Activated T-cell treated with anti-CD3 and anti-CD28 coated beads, Interleukin-2, amount 50 U/mL, for 24 hours (primary cell): ENCODE measurements at regions not wholly inside any gene's neighbourhood (a gene's known extent, or its start where the extent isn't known, plus 50 kb on each side); places are given as distances from the start of the nearest gene placed in this dataset.
"Not testable (repeated sequence)": the region's sequence is repeated elsewhere in the genome, so short reads cannot be mapped to it uniquely, and the experiment has no call there.

ENCODE experiments used
- DNase-seq: peaks from one replicate; pipeline ENCODE4 v3.0.0-alpha.2; 2020
- H3K27ac Mint-ChIP-seq: 2 replicates; pipeline ENCODE4 v1.8.0; 2020; ENCODE audit warnings: mild to moderate bottlenecking, mixed read lengths
- H3K27me3 Mint-ChIP-seq: 2 replicates; pipeline ENCODE4 v1.8.0; 2020; ENCODE audit warnings: mixed read lengths
- H3K36me3 Mint-ChIP-seq: 2 replicates; pipeline ENCODE4 v1.8.0; 2020; ENCODE audit warnings: low read depth, mixed read lengths
- H3K4me1 Mint-ChIP-seq: 2 replicates; pipeline ENCODE4 v1.8.0; 2020; ENCODE audit warnings: low read depth, mixed read lengths
- H3K4me3 Mint-ChIP-seq: 2 replicates; pipeline ENCODE4 v1.8.0; 2020; ENCODE audit warnings: mild to moderate bottlenecking, moderate library complexity, mixed read lengths
- H3K9me3 Mint-ChIP-seq: 2 replicates; pipeline ENCODE4 v1.8.0; 2020; ENCODE audit warnings: mixed read lengths

GRCh38 chr2:242054881-242055801 lies 185.6 kb downstream of the RTP5 start:
- Mint-ChIP-seq H3K27me3 (peaks cover 20% of the 10 kb centered on the region), H3K9me3 (no peaks in the 10 kb centered on the region), H3K27ac (no peak overlapping the region), H3K36me3 (no peaks in the 10 kb centered on the region), H3K4me1 (no peaks in the 10 kb centered on the region), H3K4me3 (no peak overlapping the region)
- no peak for DNase-seq

- Mint-ChIP-seq H3K27ac (no peak overlapping the region), H3K4me3 (no peak overlapping the region), H3K9me3 (no peaks in the 10 kb centered on the region), H3K36me3 (no peaks in the 10 kb centered on the region), H3K4me1 (no peaks in the 10 kb centered on the region), H3K27me3 (peaks cover 20% of the 10 kb centered on the region)
- no peak for DNase-seq
Measured at GRCh38 chr2:242056026-242056425, 186.5 kb downstream of the RTP5 start.

GRCh38 chr2:242056785-242057184 lies 187.3 kb downstream of the RTP5 start:
- no peak overlapping the region for H3K4me3 Mint-ChIP-seq

GRCh38 chr2:242057379-242058040 lies 188.0 kb downstream of the RTP5 start:
- no peaks in the 10 kb centered on the region for H3K4me1 Mint-ChIP-seq
- peaks cover 20% of the 10 kb centered on the region for H3K27me3 Mint-ChIP-seq
- no peaks in the 10 kb centered on the region for H3K36me3 Mint-ChIP-seq
- H3K9me3 Mint-ChIP-seq = no peaks in the 10 kb centered on the region
- no peak overlapping the region for H3K4me3 Mint-ChIP-seq
- no peak overlapping the region for H3K27ac Mint-ChIP-seq
- DNase-seq = no peak

More at GRCh38 chr2:242056785-242057184, 187.3 kb downstream of the RTP5 start:
- H3K27me3 Mint-ChIP-seq = peaks cover 20% of the 10 kb centered on the region
- H3K4me1 Mint-ChIP-seq = no peaks in the 10 kb centered on the region
- H3K27ac Mint-ChIP-seq = no peak overlapping the region
- no peak for DNase-seq
- H3K36me3 Mint-ChIP-seq = no peaks in the 10 kb centered on the region
- no peaks in the 10 kb centered on the region for H3K9me3 Mint-ChIP-seq

- Mint-ChIP-seq H3K36me3 (no peaks in the 10 kb centered on the region), H3K4me3 (no peak overlapping the region), H3K4me1 (no peaks in the 10 kb centered on the region), H3K27ac (no peak overlapping the region), H3K27me3 (peaks cover 20% of the 10 kb centered on the region), H3K9me3 (no peaks in the 10 kb centered on the region)
- DNase-seq = no peak
Measured at GRCh38 chr2:242058116-242058680, 188.7 kb downstream of the RTP5 start.

GRCh38 chr2:242059566-242059965 lies 190.0 kb downstream of the RTP5 start:
- peaks cover 16% of the 10 kb centered on the region for H3K27me3 Mint-ChIP-seq
- DNase-seq = no peak
- no peaks in the 10 kb centered on the region for H3K4me1 Mint-ChIP-seq

GRCh38 chr2:242060212-242060835 lies 190.8 kb downstream of the RTP5 start:
- H3K27ac Mint-ChIP-seq = no peak overlapping the region
- H3K4me3 Mint-ChIP-seq = no peak overlapping the region
- no peaks in the 10 kb centered on the region for H3K36me3 Mint-ChIP-seq
- no peaks in the 10 kb centered on the region for H3K4me1 Mint-ChIP-seq
- H3K9me3 Mint-ChIP-seq = no peaks in the 10 kb centered on the region
- peaks cover 12% of the 10 kb centered on the region for H3K27me3 Mint-ChIP-seq
- DNase-seq = no peak

More at GRCh38 chr2:242059566-242059965, 190.0 kb downstream of the RTP5 start:
- H3K4me3 Mint-ChIP-seq = no peak overlapping the region
- no peak overlapping the region for H3K27ac Mint-ChIP-seq
- H3K36me3 Mint-ChIP-seq = no peaks in the 10 kb centered on the region
- no peaks in the 10 kb centered on the region for H3K9me3 Mint-ChIP-seq

- H3K4me3 Mint-ChIP-seq, DNase-seq, H3K4me1 Mint-ChIP-seq, H3K9me3 Mint-ChIP-seq, H3K36me3 Mint-ChIP-seq, H3K27ac Mint-ChIP-seq: not testable (repeated sequence)
- peaks cover 11% of the 10 kb centered on the region for H3K27me3 Mint-ChIP-seq
Measured at GRCh38 chr2:242061930-242062329, 192.4 kb downstream of the RTP5 start.

GRCh38 chr2:242063436-242063835 lies 193.9 kb downstream of the RTP5 start:
- DNase-seq = no peak
- no peak overlapping the region for H3K4me3 Mint-ChIP-seq
- H3K9me3 Mint-ChIP-seq = no peaks in the 10 kb centered on the region
- no peaks in the 10 kb centered on the region for H3K36me3 Mint-ChIP-seq
- H3K27ac Mint-ChIP-seq = no peak overlapping the region
- H3K27me3 Mint-ChIP-seq = no peaks in the 10 kb centered on the region
- H3K4me1 Mint-ChIP-seq = no peaks in the 10 kb centered on the region

GRCh38 chr2:242063850-242064249 lies 194.3 kb downstream of the RTP5 start:
- H3K36me3 Mint-ChIP-seq = no peaks in the 10 kb centered on the region
- no peaks in the 10 kb centered on the region for H3K4me1 Mint-ChIP-seq
- H3K9me3 Mint-ChIP-seq = no peaks in the 10 kb centered on the region
- no peak overlapping the region for H3K27ac Mint-ChIP-seq
- DNase-seq = no peak
- no peaks in the 10 kb centered on the region for H3K27me3 Mint-ChIP-seq
- no peak overlapping the region for H3K4me3 Mint-ChIP-seq

GRCh38 chr2:242064364-242065250 lies 195.1 kb downstream of the RTP5 start:
- Mint-ChIP-seq H3K27ac (no peak overlapping the region), H3K4me3 (no peak overlapping the region), H3K36me3 (no peaks in the 10 kb centered on the region), H3K9me3 (no peaks in the 10 kb centered on the region), H3K4me1 (no peaks in the 10 kb centered on the region), H3K27me3 (no peaks in the 10 kb centered on the region)
- DNase-seq = no peak

- no peaks in the 10 kb centered on the region for H3K4me1 Mint-ChIP-seq
- H3K4me3 Mint-ChIP-seq = no peak overlapping the region
- DNase-seq = no peak
- H3K36me3 Mint-ChIP-seq = no peaks in the 10 kb centered on the region
- H3K9me3 Mint-ChIP-seq = no peaks in the 10 kb centered on the region
- H3K27me3 Mint-ChIP-seq = no peaks in the 10 kb centered on the region
- no peak overlapping the region for H3K27ac Mint-ChIP-seq
Measured at GRCh38 chr2:242065426-242065825, 195.9 kb downstream of the RTP5 start.

GRCh38 chr2:242069018-242069417 lies 199.5 kb downstream of the RTP5 start:
- peaks cover 3% of the 10 kb centered on the region for H3K27me3 Mint-ChIP-seq
- no peak for DNase-seq
- H3K9me3 Mint-ChIP-seq = no peaks in the 10 kb centered on the region
- H3K36me3 Mint-ChIP-seq = no peaks in the 10 kb centered on the region
- no peaks in the 10 kb centered on the region for H3K4me1 Mint-ChIP-seq
- H3K27ac Mint-ChIP-seq = no peak overlapping the region
- H3K4me3 Mint-ChIP-seq = no peak overlapping the region

GRCh38 chr2:242069938-242070395 lies 200.4 kb downstream of the RTP5 start:
- H3K9me3 Mint-ChIP-seq, H3K4me1 Mint-ChIP-seq, H3K27me3 Mint-ChIP-seq, H3K36me3 Mint-ChIP-seq, H3K4me3 Mint-ChIP-seq, H3K27ac Mint-ChIP-seq, DNase-seq: not testable (repeated sequence)
